ENCODE measurements at regions not wholly inside any gene's neighbourhood (a gene's known extent, or its start where the extent isn't known, plus 50 kb on each side); places are given as distances from the start of the nearest gene placed in this dataset.

DNA sequence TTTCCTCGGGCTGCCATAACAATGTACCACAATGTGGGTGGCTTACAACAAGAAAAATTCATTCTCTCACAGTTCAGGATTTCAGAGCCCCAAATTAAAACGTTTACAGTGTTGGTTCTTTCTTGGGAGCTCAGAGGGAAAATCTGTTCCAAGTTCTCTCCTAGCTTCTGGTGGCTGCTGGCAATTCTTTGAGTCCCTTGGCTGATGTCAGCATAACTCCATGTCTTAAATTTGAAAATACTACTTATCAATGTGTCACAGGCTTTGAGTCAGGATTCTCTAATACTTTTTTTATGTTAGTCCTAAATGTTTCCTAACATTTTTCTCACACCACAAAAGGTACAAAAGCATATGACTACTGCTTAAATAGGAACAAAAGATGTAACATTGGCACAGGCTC lies 198.4 kb upstream of the ATXN7L3B start:
- TF ChIP-seq, protein P1, sequence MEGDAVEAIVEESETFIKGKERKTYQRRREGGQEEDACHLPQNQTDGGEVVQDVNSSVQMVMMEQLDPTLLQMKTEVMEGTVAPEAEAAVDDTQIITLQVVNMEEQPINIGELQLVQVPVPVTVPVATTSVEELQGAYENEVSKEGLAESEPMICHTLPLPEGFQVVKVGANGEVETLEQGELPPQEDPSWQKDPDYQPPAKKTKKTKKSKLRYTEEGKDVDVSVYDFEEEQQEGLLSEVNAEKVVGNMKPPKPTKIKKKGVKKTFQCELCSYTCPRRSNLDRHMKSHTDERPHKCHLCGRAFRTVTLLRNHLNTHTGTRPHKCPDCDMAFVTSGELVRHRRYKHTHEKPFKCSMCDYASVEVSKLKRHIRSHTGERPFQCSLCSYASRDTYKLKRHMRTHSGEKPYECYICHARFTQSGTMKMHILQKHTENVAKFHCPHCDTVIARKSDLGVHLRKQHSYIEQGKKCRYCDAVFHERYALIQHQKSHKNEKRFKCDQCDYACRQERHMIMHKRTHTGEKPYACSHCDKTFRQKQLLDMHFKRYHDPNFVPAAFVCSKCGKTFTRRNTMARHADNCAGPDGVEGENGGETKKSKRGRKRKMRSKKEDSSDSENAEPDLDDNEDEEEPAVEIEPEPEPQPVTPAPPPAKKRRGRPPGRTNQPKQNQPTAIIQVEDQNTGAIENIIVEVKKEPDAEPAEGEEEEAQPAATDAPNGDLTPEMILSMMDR (conservative IDR thresholded peaks at IDR 0.05; ENCODE audit: low read length) = no peak
- TF ChIP-seq EZH2phosphoT487 (IDR thresholded peaks at IDR 0.05; ENCODE audit: borderline replicate concordance) = no peak

Measured in Loucy (cell line).